Activated CD4-positive, alpha-beta memory T cell treated with anti-CD3 and anti-CD28 coated beads, Interleukin-2, amount 10 ng/mL, durations not matched to agents 7 days and 5 days (primary cell): ENCODE measurements at regions not wholly inside any gene's neighbourhood (a gene's known extent, or its start where the extent isn't known, plus 50 kb on each side); places are given as distances from the start of the nearest gene placed in this dataset.
"Not testable (repeated sequence)": the region's sequence is repeated elsewhere in the genome, so short reads cannot be mapped to it uniquely, and the experiment has no call there.

Source experiments
- CTCF ChIA-PET: fragments of 350-600 bp; sonication (Branson Sonifier 250); formaldehyde crosslinking; loops from one replicate; lab custom pipeline; 2021; ENCODE audit warnings: antibody characterized with exemption, inconsistent platforms; lab: Charles Lee
- POLR2A ChIA-PET: fragments of 350-600 bp; sonication (Branson Sonifier 250); formaldehyde crosslinking; loops from one replicate; lab custom pipeline; 2021; ENCODE audit warnings: antibody characterized with exemption; lab: Charles Lee
- DNase-seq: peaks from one replicate; pipeline ENCODE4 v3.0.0-alpha.2; 2020
- H3K27ac Mint-ChIP-seq: one replicate; pipeline ENCODE4 v1.8.0; 2021; ENCODE audit warnings: mild to moderate bottlenecking, mixed read lengths
- H3K27me3 Mint-ChIP-seq: one replicate; pipeline ENCODE4 v1.8.0; 2021; ENCODE audit warnings: mixed read lengths
- H3K36me3 Mint-ChIP-seq: one replicate; pipeline ENCODE4 v1.8.0; 2021; ENCODE audit warnings: low read depth, mixed read lengths
- H3K4me1 Mint-ChIP-seq: one replicate; pipeline ENCODE4 v1.8.0; 2021; ENCODE audit warnings: mixed read lengths
- H3K4me3 Mint-ChIP-seq: one replicate; pipeline ENCODE4 v1.8.0; 2021; ENCODE audit warnings: mild to moderate bottlenecking, mixed read lengths
- H3K9me3 Mint-ChIP-seq: one replicate; pipeline ENCODE4 v1.8.0; 2021; ENCODE audit warnings: mixed read lengths

GRCh38 chr5:53160895-53161294 lies 51.3 kb upstream of the MOCS2 start:
- no peaks in the 10 kb centered on the region for H3K36me3 Mint-ChIP-seq
- H3K9me3 Mint-ChIP-seq, result no peaks in the 10 kb centered on the region
- peaks cover 6% of the 10 kb centered on the region for H3K27me3 Mint-ChIP-seq
- DNase-seq, result no peak
- ChIA-PET CTCF (no interaction called here), POLR2A (no interaction called here)
- H3K4me3 Mint-ChIP-seq, result no peak overlapping the region
- H3K27ac Mint-ChIP-seq, result no peak overlapping the region
- H3K4me1 Mint-ChIP-seq, result no peaks in the 10 kb centered on the region

- ChIA-PET CTCF (no interaction called here), POLR2A (no interaction called here)
- H3K9me3 Mint-ChIP-seq, result no peaks in the 10 kb centered on the region
- no peaks in the 10 kb centered on the region for H3K4me1 Mint-ChIP-seq
- no peak overlapping the region for H3K4me3 Mint-ChIP-seq
- H3K36me3 Mint-ChIP-seq, result no peaks in the 10 kb centered on the region
- H3K27me3 Mint-ChIP-seq, result peaks cover 5% of the 10 kb centered on the region
- H3K27ac Mint-ChIP-seq, result no peak overlapping the region
- no peak for DNase-seq
Observed at GRCh38 chr5:53161876-53162275, 52.3 kb upstream of the MOCS2 start.

GRCh38 chr5:53164478-53165165 lies 55.1 kb upstream of the MOCS2 start:
- Mint-ChIP-seq H3K36me3 (no peaks in the 10 kb centered on the region), H3K4me1 (no peaks in the 10 kb centered on the region), H3K27ac (no peak overlapping the region), H3K9me3 (no peaks in the 10 kb centered on the region), H3K27me3 (peaks cover 5% of the 10 kb centered on the region), H3K4me3 (no peak overlapping the region)
- no peak for DNase-seq
- ChIA-PET POLR2A (no interaction called here), CTCF (no interaction called here)

- no peaks in the 10 kb centered on the region for H3K36me3 Mint-ChIP-seq
- ChIA-PET POLR2A (no interaction called here), CTCF (no interaction called here)
- DNase-seq, result no peak
- no peaks in the 10 kb centered on the region for H3K4me1 Mint-ChIP-seq
- H3K27me3 Mint-ChIP-seq, result peaks cover 5% of the 10 kb centered on the region
- H3K27ac Mint-ChIP-seq, result no peak overlapping the region
- H3K4me3 Mint-ChIP-seq, result no peak overlapping the region
- H3K9me3 Mint-ChIP-seq, result no peaks in the 10 kb centered on the region
Observed at GRCh38 chr5:53165431-53166182, 56.0 kb upstream of the MOCS2 start.

GRCh38 chr5:53166183-53166495 lies 56.6 kb upstream of the MOCS2 start:
- CTCF ChIA-PET, result no interaction called here
- H3K4me3 Mint-ChIP-seq, result no peak overlapping the region
- no peaks in the 10 kb centered on the region for H3K36me3 Mint-ChIP-seq
- peaks cover 5% of the 10 kb centered on the region for H3K27me3 Mint-ChIP-seq
- DNase-seq, result no peak
- POLR2A ChIA-PET, result no interaction called here
- H3K4me1 Mint-ChIP-seq, result no peaks in the 10 kb centered on the region
- H3K27ac Mint-ChIP-seq, result no peak overlapping the region
- no peaks in the 10 kb centered on the region for H3K9me3 Mint-ChIP-seq

- H3K27me3 Mint-ChIP-seq, result peaks cover 5% of the 10 kb centered on the region
- H3K4me3 Mint-ChIP-seq, result no peak overlapping the region
- DNase-seq, result no peak
- no peak overlapping the region for H3K27ac Mint-ChIP-seq
- H3K4me1 Mint-ChIP-seq, result no peaks in the 10 kb centered on the region
- ChIA-PET POLR2A (no interaction called here), CTCF (no interaction called here)
- H3K9me3 Mint-ChIP-seq, result no peaks in the 10 kb centered on the region
- no peaks in the 10 kb centered on the region for H3K36me3 Mint-ChIP-seq
Observed at GRCh38 chr5:53167836-53168235, 58.3 kb upstream of the MOCS2 start.

- Mint-ChIP-seq H3K36me3 (no peaks in the 10 kb centered on the region), H3K27ac (no peak overlapping the region), H3K9me3 (no peaks in the 10 kb centered on the region), H3K4me3 (no peak overlapping the region), H3K4me1 (no peaks in the 10 kb centered on the region), H3K27me3 (peaks cover 8% of the 10 kb centered on the region)
- CTCF ChIA-PET, result interaction anchor here (0.9 kb wide), 1 partner anchor 221 kb away, joined by 3 read pairs; no protein-coding TSS in a partner anchor
- POLR2A ChIA-PET, result no interaction called here
- no peak for DNase-seq
Observed at GRCh38 chr5:53169933-53170332, 60.4 kb upstream of the MOCS2 start.

GRCh38 chr5:53170746-53171349 lies 61.3 kb upstream of the MOCS2 start:
- Mint-ChIP-seq H3K27me3 (peaks cover 12% of the 10 kb centered on the region), H3K36me3 (no peaks in the 10 kb centered on the region), H3K27ac (no peak overlapping the region), H3K9me3 (no peaks in the 10 kb centered on the region), H3K4me3 (no peak overlapping the region), H3K4me1 (no peaks in the 10 kb centered on the region)
- POLR2A ChIA-PET, result no interaction called here
- CTCF ChIA-PET, result interaction anchor here (0.9 kb wide), 1 partner anchor 222 kb away, joined by 3 read pairs; no protein-coding TSS in a partner anchor
- DNase-seq, result no peak

GRCh38 chr5:53172073-53172472 lies 62.5 kb upstream of the MOCS2 start:
- peaks cover 13% of the 10 kb centered on the region for H3K27me3 Mint-ChIP-seq
- H3K36me3 Mint-ChIP-seq, DNase-seq, H3K4me3 Mint-ChIP-seq, CTCF ChIA-PET, H3K27ac Mint-ChIP-seq, H3K9me3 Mint-ChIP-seq, H3K4me1 Mint-ChIP-seq, POLR2A ChIA-PET: not testable (repeated sequence)

GRCh38 chr5:53172630-53173029 lies 63.1 kb upstream of the MOCS2 start:
- ChIA-PET CTCF (no interaction called here), POLR2A (no interaction called here)
- Mint-ChIP-seq H3K9me3 (no peaks in the 10 kb centered on the region), H3K36me3 (no peaks in the 10 kb centered on the region), H3K4me3 (no peak overlapping the region), H3K4me1 (no peaks in the 10 kb centered on the region), H3K27me3 (peaks cover 16% of the 10 kb centered on the region), H3K27ac (no peak overlapping the region)
- DNase-seq, result no peak

- H3K9me3 Mint-ChIP-seq, result no peaks in the 10 kb centered on the region
- ChIA-PET POLR2A (no interaction called here), CTCF (no interaction called here)
- no peak overlapping the region for H3K4me3 Mint-ChIP-seq
- no peak for DNase-seq
- H3K4me1 Mint-ChIP-seq, result no peaks in the 10 kb centered on the region
- no peak overlapping the region for H3K27ac Mint-ChIP-seq
- peaks cover 16% of the 10 kb centered on the region for H3K27me3 Mint-ChIP-seq
- H3K36me3 Mint-ChIP-seq, result no peaks in the 10 kb centered on the region
Observed at GRCh38 chr5:53173083-53173482, 63.5 kb upstream of the MOCS2 start.

- H3K9me3 Mint-ChIP-seq, result no peaks in the 10 kb centered on the region
- CTCF ChIA-PET, result no interaction called here
Observed at GRCh38 chr5:53178830-53179229, 69.3 kb upstream of the MOCS2 start.

GRCh38 chr5:53179691-53180090 lies 70.1 kb upstream of the MOCS2 start:
- H3K27me3 Mint-ChIP-seq, result peaks cover 9% of the 10 kb centered on the region
- no peaks in the 10 kb centered on the region for H3K36me3 Mint-ChIP-seq
- POLR2A ChIA-PET, result no interaction called here
- DNase-seq, result no peak
- H3K4me1 Mint-ChIP-seq, result no peaks in the 10 kb centered on the region
- CTCF ChIA-PET, result no interaction called here
- H3K4me3 Mint-ChIP-seq, result no peak overlapping the region
- H3K27ac Mint-ChIP-seq, result no peak overlapping the region
- no peaks in the 10 kb centered on the region for H3K9me3 Mint-ChIP-seq

More at GRCh38 chr5:53178830-53179229, 69.3 kb upstream of the MOCS2 start:
- POLR2A ChIA-PET, result no interaction called here
- Mint-ChIP-seq H3K36me3 (no peaks in the 10 kb centered on the region), H3K4me3 (no peak overlapping the region), H3K27ac (no peak overlapping the region), H3K27me3 (peaks cover 11% of the 10 kb centered on the region), H3K4me1 (no peaks in the 10 kb centered on the region)
- DNase-seq, result no peak
